PC-3 (cell line): ENCODE measurements at regions not wholly inside any gene's neighbourhood (a gene's known extent, or its start where the extent isn't known, plus 50 kb on each side); places are given as distances from the start of the nearest gene placed in this dataset.

Experiments used
- CTCF ChIP-seq: fragments of 300-600 bp; sonication (generic); conservative IDR thresholded peaks from 2 replicates; pipeline ENCODE4 v1.5.1; 2017; ENCODE audit warnings: antibody characterized with exemption, low read depth, mild to moderate bottlenecking, low read length
- EZH2 ChIP-seq: fragments of 300-600 bp; sonication (generic); IDR thresholded peaks from one replicate; pipeline ENCODE4 v1.6.1; 2017; ENCODE audit warnings: antibody characterized with exemption, mild to moderate bottlenecking, low read length; ENCODE audit not compliant: unreplicated experiment

GRCh38 chr5:104612005-104612404 is 1049.4 kb upstream of the NUDT12 start:
- TF ChIP-seq CTCF (no peak), EZH2 (no peak)
